ENCODE measurements at regions not wholly inside any gene's neighbourhood (a gene's known extent, or its start where the extent isn't known, plus 50 kb on each side); places are given as distances from the start of the nearest gene placed in this dataset.

DNA sequence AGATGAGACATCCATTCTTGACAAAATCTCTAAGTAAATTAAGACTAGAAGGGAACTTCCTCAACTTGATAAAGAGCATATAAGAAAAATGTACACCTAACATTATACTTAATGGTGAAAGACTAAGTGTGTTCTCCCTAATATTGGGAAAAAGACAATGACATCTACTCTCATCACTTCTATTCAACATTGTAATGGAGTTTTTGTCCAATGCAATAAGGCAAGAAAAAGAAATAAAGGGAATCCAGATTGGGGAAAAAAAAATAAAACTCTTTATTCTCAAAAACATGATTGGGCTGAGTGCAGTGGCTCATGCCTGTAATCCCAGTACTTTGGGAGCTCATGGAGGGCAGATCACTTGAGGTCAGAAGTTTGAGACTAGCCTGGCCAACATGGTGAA is 131.1 kb upstream of the JUN start:
- no peaks in the 10 kb centered on the region for H3K36me3 ChIP-seq
- peaks cover 10% of the 10 kb centered on the region for H3K9me3 ChIP-seq
- intact Hi-C loops (cut with DNase I) = no loop called here
- DNase-seq (no peak), ATAC-seq (no peak)
- H3K4me1 ChIP-seq = no peaks in the 10 kb centered on the region
- no peaks in the 10 kb centered on the region for H3K27me3 ChIP-seq
- H3K4me3 ChIP-seq = no peak overlapping the region
- H3K27ac ChIP-seq = no peak overlapping the region
- TF ChIP-seq, protein P1, sequence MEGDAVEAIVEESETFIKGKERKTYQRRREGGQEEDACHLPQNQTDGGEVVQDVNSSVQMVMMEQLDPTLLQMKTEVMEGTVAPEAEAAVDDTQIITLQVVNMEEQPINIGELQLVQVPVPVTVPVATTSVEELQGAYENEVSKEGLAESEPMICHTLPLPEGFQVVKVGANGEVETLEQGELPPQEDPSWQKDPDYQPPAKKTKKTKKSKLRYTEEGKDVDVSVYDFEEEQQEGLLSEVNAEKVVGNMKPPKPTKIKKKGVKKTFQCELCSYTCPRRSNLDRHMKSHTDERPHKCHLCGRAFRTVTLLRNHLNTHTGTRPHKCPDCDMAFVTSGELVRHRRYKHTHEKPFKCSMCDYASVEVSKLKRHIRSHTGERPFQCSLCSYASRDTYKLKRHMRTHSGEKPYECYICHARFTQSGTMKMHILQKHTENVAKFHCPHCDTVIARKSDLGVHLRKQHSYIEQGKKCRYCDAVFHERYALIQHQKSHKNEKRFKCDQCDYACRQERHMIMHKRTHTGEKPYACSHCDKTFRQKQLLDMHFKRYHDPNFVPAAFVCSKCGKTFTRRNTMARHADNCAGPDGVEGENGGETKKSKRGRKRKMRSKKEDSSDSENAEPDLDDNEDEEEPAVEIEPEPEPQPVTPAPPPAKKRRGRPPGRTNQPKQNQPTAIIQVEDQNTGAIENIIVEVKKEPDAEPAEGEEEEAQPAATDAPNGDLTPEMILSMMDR (IDR thresholded peaks at IDR 0.05) = no peak

DNA sequence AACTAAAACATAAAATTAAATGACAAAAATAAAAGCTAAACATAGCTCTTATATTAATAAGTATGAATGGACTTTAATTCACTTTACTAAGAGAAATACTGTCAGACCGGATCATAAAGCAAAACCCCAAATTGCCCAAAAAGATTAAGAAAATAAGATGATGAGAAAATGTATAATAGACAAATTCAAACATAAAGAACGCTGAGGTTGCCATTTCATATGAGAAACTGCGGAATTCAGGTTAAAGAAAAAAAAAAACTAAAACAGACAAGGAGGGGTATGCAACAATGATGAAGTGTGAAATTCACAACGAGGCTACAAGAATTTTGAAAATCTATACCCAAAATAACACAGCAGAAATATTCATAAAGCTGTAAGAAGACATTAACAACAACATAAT is 133.6 kb upstream of the JUN start:
- no peak overlapping the region for H3K4me3 ChIP-seq
- H3K4me1 ChIP-seq = peaks cover 7% of the 10 kb centered on the region
- H3K36me3 ChIP-seq = no peaks in the 10 kb centered on the region
- H3K27ac ChIP-seq = no peak overlapping the region
- no peaks in the 10 kb centered on the region for H3K27me3 ChIP-seq
- peaks cover 10% of the 10 kb centered on the region for H3K9me3 ChIP-seq
- ATAC-seq (no peak), DNase-seq (no peak)
- TF ChIP-seq, protein P1 (IDR thresholded peaks at IDR 0.05) = no peak
- intact Hi-C loops (cut with DNase I) = no loop called here

DNA sequence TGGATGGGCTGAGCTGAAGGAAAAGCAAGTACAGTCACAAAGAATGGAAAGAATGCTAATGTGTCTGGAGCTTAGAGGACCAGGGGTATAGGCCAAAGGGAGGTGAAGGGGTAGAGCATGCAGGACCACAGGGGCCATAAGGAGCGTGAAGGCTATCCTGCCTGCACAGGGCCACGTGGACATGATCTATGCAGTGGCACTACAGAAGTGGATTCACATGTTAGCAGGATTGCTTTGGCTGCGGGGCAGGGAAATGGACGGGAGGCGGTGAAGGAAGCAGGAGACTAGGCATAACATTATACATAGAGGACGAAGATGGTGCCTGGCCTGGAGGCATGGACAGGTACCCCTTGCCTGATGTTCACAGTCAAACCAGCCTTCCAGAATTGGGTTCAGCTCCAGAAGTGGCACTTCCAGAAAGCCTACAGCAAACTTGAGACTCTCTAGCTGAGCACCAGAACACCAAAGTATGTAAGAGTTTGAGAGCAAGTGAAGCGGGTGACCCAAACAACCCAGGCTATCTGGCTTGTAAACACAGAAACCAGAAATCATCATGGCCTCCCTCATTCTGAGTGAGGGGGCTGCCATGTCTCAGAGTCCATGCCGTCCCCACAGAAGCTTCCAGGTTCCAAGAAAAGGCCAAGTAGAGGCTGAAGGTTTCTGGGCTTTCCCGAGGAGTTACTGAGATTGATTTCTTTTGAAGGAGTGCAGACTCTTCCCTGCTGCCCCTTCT is 135.5 kb upstream of the JUN start:
- Histone ChIP-seq H3K27me3 (no peaks in the 10 kb centered on the region), H3K36me3 (no peaks in the 10 kb centered on the region), H3K4me3 (no peak overlapping the region), H3K9me3 (peaks cover 10% of the 10 kb centered on the region), H3K27ac (no peak overlapping the region), H3K4me1 (peaks cover 12% of the 10 kb centered on the region)
- intact Hi-C loops (cut with DNase I) = no loop called here
- TF ChIP-seq, protein P1 (IDR thresholded peaks at IDR 0.05) = no peak
- ATAC-seq (no peak), DNase-seq (no peak)

DNA sequence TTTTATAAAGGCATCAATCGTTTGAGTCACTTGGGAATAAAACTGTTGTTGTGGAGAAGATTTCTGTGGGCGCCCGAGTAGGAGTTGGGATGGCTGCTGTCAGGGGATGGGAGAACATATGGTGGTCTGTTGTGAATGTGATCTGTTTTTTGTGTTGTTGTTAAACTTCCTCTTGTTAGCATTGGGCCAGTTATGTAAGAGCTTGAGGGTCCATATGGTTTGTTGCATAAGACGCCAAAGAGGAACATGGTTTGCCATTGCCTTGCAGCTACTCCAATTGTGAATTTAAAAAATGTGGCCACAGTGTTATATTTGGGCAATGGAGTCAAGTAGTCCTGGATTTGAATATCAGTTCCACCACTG is 136.1 kb upstream of the JUN start:
- Histone ChIP-seq H3K9me3 (peaks cover 7% of the 10 kb centered on the region), H3K36me3 (no peaks in the 10 kb centered on the region), H3K27ac (no peak overlapping the region), H3K4me1 (peaks cover 12% of the 10 kb centered on the region), H3K4me3 (no peak overlapping the region), H3K27me3 (no peaks in the 10 kb centered on the region)
- no peak for DNase-seq
- TF ChIP-seq, protein P1 (IDR thresholded peaks at IDR 0.05) = no peak
- peak; percentile 13 for ATAC-seq
- intact Hi-C loops (cut with DNase I) = no loop called here

DNA sequence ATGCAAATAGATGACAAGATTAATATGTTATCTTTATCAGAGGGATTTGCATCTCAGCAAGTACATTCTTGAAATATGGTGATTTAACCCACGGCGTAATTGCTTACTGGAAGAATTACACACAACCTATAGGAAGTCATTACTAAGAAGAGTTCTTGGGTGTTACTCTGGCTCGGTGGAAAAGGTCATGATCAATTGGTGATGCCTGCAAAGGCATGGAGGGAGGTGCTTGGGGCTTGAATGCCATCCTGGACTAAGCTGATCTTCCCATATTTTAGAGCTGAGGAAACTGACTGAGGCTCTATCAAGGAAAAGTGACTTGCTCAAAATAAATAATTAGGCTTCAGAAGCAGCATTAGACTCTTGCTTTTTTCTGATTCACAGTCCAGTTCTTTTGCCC is 137.5 kb upstream of the JUN start:
- DNase-seq (no peak), ATAC-seq (no peak)
- Histone ChIP-seq H3K27ac (no peak overlapping the region), H3K4me1 (peaks cover 12% of the 10 kb centered on the region), H3K36me3 (no peaks in the 10 kb centered on the region), H3K9me3 (no peaks in the 10 kb centered on the region), H3K4me3 (no peak overlapping the region), H3K27me3 (no peaks in the 10 kb centered on the region)
- TF ChIP-seq, protein P1 (IDR thresholded peaks at IDR 0.05) = no peak
- intact Hi-C loops (cut with DNase I) = no loop called here

DNA sequence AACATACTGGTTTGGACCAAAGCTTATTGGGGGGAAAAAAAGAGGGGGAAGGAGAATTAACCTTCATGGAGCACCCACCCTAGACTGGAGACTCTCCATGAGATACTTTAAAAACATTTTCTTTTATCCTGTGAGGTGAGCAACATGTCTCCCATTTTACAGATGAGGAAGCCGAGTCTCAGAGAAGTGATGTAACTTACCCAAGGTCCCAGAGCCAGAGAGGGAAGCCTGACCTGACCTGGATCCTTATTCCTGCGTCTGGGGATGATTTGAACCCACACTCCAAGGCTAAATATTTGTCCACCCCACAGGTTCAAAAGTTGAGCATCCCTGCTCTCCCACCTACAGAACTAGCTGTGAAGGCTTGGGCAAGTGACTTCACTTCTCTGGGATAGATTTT is 137.9 kb upstream of the JUN start:
- peak overlapping the region; percentile 52 for H3K27ac ChIP-seq
- H3K4me3 ChIP-seq = no peak overlapping the region
- ATAC-seq = no peak
- TF ChIP-seq, protein P1 (IDR thresholded peaks at IDR 0.05) = no peak
- H3K27me3 ChIP-seq = no peaks in the 10 kb centered on the region
- DNase-seq = no peak
- no peaks in the 10 kb centered on the region for H3K36me3 ChIP-seq
- intact Hi-C loops (cut with DNase I) = no loop called here
- H3K4me1 ChIP-seq = peaks cover 12% of the 10 kb centered on the region
- no peaks in the 10 kb centered on the region for H3K9me3 ChIP-seq
